Subcutaneous abdominal adipose tissue (tissue), 5 donors: ENCODE measurements at regions not wholly inside any gene's neighbourhood (a gene's known extent, or its start where the extent isn't known, plus 50 kb on each side); places are given as distances from the start of the nearest gene placed in this dataset.

Experiments used
- H3K27ac ChIP-seq: one replicate; pipeline ENCODE4 v1.7.0; 2013; ENCODE audit warnings: low read depth, mild to moderate bottlenecking, inconsistent platforms, low read length, moderate library complexity
- H3K27me3 ChIP-seq, 5 donors: one replicate each; pipeline ENCODE4 v1.7.0; 2013; ENCODE audit warnings: low read length in 5 of 5, inconsistent platforms in 1 of 5; ENCODE audit not compliant: control insufficient read depth in 5 of 5, insufficient read depth in 4 of 5
- H3K36me3 ChIP-seq, 5 donors: one replicate each; pipeline ENCODE4 v1.7.0; 2013; ENCODE audit warnings: low read length in 5 of 5; ENCODE audit not compliant: control insufficient read depth in 5 of 5, insufficient read depth in 5 of 5
- H3K4me1 ChIP-seq, 5 donors: one replicate each; pipeline ENCODE4 v1.7.0; 2013; ENCODE audit warnings: low read length in 5 of 5, mild to moderate bottlenecking in 3 of 5, moderate library complexity in 1 of 5; ENCODE audit not compliant: control insufficient read depth in 5 of 5, insufficient read depth in 5 of 5
- H3K4me3 ChIP-seq, 5 donors: one replicate each; pipeline ENCODE4 v1.7.0; 2013; ENCODE audit warnings: low read length in 5 of 5, low read depth in 1 of 5
- H3K9ac ChIP-seq, 5 donors: one replicate each; pipeline ENCODE4 v1.7.0; 2013; ENCODE audit warnings: low read length in 5 of 5, mild to moderate bottlenecking in 4 of 5, moderate library complexity in 3 of 5
- H3K9me3 ChIP-seq, 5 donors: one replicate each; pipeline ENCODE4 v1.7.0; 2013; ENCODE audit warnings: low read length in 5 of 5; ENCODE audit not compliant: control insufficient read depth in 5 of 5
- donor health status: healthy.
- donor health status: healthy.
- donor health status: healthy.
- donor health status: healthy.
- donor health status: healthy.

DNA sequence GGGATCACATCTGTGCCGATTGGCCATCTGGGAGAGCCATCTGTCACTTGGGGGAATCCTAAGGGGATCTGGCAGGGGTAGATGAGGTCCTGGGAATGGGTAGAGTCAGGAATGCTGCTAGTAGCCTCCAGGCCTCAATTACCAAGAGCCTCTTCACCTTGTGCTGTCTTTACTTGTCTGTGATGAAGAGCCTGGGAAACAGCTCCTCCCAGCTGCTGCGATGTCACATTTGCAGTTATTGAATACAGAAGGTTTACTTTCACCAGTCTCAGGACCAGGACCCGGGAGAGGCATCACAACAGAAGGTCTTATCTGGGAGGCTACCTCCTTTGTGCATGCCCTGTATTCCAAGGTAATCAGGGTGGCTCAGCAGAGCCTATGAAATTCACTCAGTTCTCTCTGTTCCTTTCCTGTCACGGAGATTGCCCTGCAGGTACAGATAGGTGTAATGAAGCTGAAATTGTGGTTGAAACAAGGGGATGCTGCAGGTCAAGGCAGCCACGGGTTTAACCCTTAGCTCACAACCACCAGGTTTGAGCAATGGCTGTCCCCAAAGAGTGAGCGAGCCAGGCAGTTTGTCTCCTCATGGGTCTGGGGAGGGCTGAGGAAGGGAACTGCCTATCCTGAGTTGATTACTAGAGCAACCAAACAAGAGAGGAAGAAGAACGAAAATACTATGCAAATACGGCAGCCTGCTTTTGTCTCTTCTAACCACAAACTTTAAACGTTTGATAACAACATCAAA, 298.9 kb upstream of the RORA start:
- Histone ChIP-seq H3K36me3 (no peaks in the 10 kb centered on the region), H3K4me1 (no peaks in the 10 kb centered on the region), H3K4me3 (no peak overlapping the region), H3K9ac (peak overlapping the region in 1 of 5 donors; percentile 5), H3K27ac (no peak overlapping the region), H3K27me3 (no peaks in the 10 kb centered on the region), H3K9me3 (no peaks in the 10 kb centered on the region)

DNA sequence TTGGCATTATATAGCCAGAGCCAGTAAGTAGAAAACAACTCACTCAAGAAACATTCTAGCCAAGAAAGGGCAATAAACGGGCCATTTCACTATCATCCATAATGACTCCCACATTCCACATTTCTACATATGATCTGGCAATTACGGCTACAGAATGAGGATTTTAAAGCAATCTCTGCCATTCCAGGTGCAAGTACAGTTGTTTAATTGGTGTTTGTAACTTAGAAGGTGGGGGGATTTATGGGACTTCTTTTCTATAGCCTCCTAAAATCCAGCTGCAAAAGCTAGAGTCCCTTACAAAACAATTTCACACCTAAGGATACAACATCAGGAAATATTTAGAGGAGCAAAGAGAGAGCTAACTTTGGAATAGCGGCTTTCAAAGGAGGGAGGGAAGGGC, 295.4 kb upstream of the RORA start:
- Histone ChIP-seq H3K9ac (no peak overlapping the region), H3K4me1 (no peaks in the 10 kb centered on the region), H3K9me3 (no peaks in the 10 kb centered on the region), H3K27me3 (no peaks in the 10 kb centered on the region), H3K36me3 (no peaks in the 10 kb centered on the region), H3K4me3 (no peak overlapping the region), H3K27ac (no peak overlapping the region)

DNA sequence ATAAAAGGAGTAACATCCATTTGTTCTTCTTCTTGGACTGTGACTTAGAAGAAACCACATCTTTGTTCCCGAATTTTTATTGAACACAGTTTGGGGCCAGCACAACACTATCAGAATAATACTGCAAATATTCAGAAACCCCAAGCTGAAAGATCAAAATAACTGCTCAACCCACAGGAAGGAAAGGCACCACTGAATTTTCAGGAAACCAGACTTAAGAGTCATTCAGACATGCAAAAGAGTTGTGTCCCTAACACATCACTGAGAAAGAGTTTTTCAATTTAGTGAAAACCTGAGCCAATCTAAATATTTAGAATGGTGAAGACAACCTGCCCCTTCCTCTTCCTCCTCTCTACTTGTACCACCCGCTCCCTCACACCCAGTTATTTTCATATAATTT, 295.0 kb upstream of the RORA start:
- no peak overlapping the region for H3K27ac ChIP-seq
- no peaks in the 10 kb centered on the region for H3K36me3 ChIP-seq
- H3K27me3 ChIP-seq: no peaks in the 10 kb centered on the region
- H3K4me1 ChIP-seq: no peaks in the 10 kb centered on the region
- H3K9ac ChIP-seq: no peak overlapping the region
- H3K4me3 ChIP-seq: no peak overlapping the region
- H3K9me3 ChIP-seq: no peaks in the 10 kb centered on the region

GRCh38 chr15:61522411-61522810, 293.3 kb upstream of the RORA start:
- Histone ChIP-seq H3K27ac (no peak overlapping the region), H3K27me3 (no peaks in the 10 kb centered on the region), H3K4me1 (no peaks in the 10 kb centered on the region), H3K4me3 (no peak overlapping the region), H3K9me3 (no peaks in the 10 kb centered on the region), H3K9ac (no peak overlapping the region), H3K36me3 (no peaks in the 10 kb centered on the region)

DNA sequence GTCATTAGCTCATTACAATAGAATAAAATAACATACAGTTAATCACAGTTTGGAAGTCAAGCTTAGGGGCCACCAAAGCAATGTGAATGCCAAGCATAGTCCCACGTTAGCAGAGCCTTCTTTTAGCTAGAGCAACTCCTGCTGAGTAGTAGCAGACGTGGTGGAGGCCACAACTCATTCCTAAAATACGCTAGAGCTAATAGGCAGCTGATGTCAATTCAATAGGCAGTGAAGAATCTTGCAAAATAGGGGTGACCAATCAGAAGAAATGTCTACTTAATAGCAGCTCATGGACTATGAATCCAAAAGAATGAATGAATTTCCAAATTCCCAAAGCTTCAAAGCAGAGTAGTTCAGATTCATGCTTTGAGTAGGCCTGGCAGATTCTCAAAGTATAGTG, 292.9 kb upstream of the RORA start:
- H3K27me3 ChIP-seq: no peaks in the 10 kb centered on the region
- H3K9ac ChIP-seq: no peak overlapping the region
- H3K9me3 ChIP-seq: no peaks in the 10 kb centered on the region
- no peak overlapping the region for H3K4me3 ChIP-seq
- no peak overlapping the region for H3K27ac ChIP-seq
- H3K36me3 ChIP-seq: no peaks in the 10 kb centered on the region
- H3K4me1 ChIP-seq: no peaks in the 10 kb centered on the region

DNA sequence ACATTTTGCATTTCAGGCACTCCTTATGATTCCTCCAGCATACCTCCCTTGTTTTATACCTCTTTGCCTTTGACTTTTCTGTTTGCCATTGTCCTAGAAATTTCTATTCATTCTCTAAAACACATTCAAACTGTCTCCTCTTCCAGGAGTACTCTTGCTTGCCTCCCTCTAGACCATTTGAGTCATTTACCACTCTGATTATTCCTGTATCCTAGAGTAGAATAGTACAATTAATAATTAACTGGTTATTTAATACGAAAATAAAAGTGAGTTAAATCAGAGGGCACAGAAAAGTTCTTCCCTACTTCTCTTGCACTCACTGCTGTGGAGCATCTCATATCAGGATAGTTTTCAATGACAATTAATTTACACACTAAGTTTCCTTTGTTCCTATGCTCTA, 290.2 kb upstream of the RORA start:
- no peaks in the 10 kb centered on the region for H3K9me3 ChIP-seq
- no peaks in the 10 kb centered on the region for H3K36me3 ChIP-seq
- no peaks in the 10 kb centered on the region for H3K4me1 ChIP-seq
- no peak overlapping the region for H3K4me3 ChIP-seq
- H3K9ac ChIP-seq: no peak overlapping the region
- H3K27ac ChIP-seq: no peak overlapping the region
- no peaks in the 10 kb centered on the region for H3K27me3 ChIP-seq

- Histone ChIP-seq H3K36me3 (no peaks in the 10 kb centered on the region), H3K4me3 (no peak overlapping the region), H3K9ac (no peak overlapping the region), H3K27me3 (no peaks in the 10 kb centered on the region), H3K9me3 (no peaks in the 10 kb centered on the region), H3K4me1 (no peaks in the 10 kb centered on the region), H3K27ac (no peak overlapping the region)
Measured at GRCh38 chr15:61518191-61518950, 289.3 kb upstream of the RORA start.

DNA sequence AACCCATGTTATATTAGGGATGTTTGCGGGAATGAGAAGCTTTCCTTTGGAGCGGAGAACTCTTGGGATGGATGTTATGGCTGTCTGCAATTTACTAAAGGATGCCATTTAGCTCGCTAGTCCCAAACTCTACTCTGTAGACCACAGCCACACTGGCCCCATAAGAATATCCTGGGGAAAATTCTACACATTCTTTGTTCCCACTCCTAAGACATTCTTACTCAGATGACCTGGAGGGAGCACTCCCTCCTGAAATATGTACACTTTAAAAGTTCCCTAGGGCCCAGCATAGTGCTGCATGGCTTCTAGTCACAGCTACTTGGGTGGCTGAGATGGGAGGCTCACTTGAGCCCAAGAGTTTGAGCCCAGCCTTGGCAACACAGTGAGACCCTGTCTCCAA, 288.7 kb upstream of the RORA start:
- Histone ChIP-seq H3K27ac (no peak overlapping the region), H3K9me3 (no peaks in the 10 kb centered on the region), H3K4me3 (no peak overlapping the region), H3K9ac (no peak overlapping the region), H3K36me3 (no peaks in the 10 kb centered on the region), H3K27me3 (no peaks in the 10 kb centered on the region), H3K4me1 (no peaks in the 10 kb centered on the region)

GRCh38 chr15:61517335-61517734, 288.2 kb upstream of the RORA start:
- Histone ChIP-seq H3K4me1 (no peaks in the 10 kb centered on the region), H3K36me3 (no peaks in the 10 kb centered on the region), H3K27me3 (no peaks in the 10 kb centered on the region), H3K4me3 (no peak overlapping the region), H3K27ac (no peak overlapping the region), H3K9ac (no peak overlapping the region), H3K9me3 (no peaks in the 10 kb centered on the region)

DNA sequence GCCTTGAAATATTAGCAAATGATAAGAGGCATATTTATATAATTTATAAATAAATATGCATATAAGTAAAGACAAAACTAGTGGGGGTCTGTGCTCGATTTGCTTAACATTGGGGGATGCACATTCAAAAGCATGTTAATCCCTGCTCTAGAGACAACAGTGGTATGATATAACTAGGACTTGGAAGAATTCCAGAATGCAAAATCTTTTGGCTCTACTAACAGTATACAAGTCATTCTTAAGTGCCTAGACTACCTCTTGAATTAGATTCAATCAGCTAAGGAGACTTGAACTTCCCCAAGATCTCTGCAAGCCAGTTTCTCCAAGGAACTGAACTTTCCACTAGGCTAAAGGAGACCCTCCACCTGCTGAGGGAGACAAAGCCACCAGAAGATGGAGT, 282.7 kb upstream of the RORA start:
- H3K9me3 ChIP-seq: no peaks in the 10 kb centered on the region

More for the DNA sequence above, 282.7 kb upstream of the RORA start:
- no peaks in the 10 kb centered on the region for H3K36me3 ChIP-seq
- H3K27ac ChIP-seq: no peak overlapping the region
- no peak overlapping the region for H3K9ac ChIP-seq
- peaks cover 0 to 3% (median 0%) of the 10 kb centered on the region in 5 donors for H3K4me1 ChIP-seq
- no peak overlapping the region for H3K4me3 ChIP-seq
- H3K27me3 ChIP-seq: no peaks in the 10 kb centered on the region
